ENCODE measurements at regions not wholly inside any gene's neighbourhood (a gene's known extent, or its start where the extent isn't known, plus 50 kb on each side); places are given as distances from the start of the nearest gene placed in this dataset.

DNA sequence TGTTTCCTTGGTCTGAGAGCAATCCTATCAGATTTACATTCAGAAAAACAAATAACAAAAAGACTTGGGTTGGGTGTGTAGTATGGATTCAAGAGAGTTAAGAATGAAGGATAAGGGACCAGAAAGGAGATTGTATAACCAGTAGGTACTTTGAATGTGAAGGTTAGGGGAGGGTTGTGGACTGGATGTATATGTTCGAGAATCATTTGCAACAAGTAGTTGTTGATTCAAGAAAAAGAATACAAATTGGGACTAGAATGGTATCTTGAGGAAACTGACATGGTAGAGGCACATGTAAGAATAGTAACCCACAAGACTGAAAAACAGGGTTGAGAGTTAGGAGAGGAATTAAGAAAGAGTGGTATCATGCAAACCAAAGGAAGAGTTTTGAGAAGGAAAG lies 240.0 kb upstream of the PPP1R3A start:
- Histone ChIP-seq H3K27ac (ENCODE audit: low read depth, low read length, poor library complexity, severe bottlenecking) (no peak overlapping the region), H3K9me3 (ENCODE audit: low read length) (no peaks in the 10 kb centered on the region), H2AFZ (ENCODE audit: low read length) (no peak overlapping the region), H3K79me2 (ENCODE audit: insufficient read depth, low read length) (no peaks in the 10 kb centered on the region), H3K36me3 (ENCODE audit: insufficient read depth, low read length) (no peaks in the 10 kb centered on the region), H3K4me3 (ENCODE audit: low read depth, low read length, poor library complexity, severe bottlenecking) (no peak overlapping the region), H3K9me2 (ENCODE audit: low read depth, low read length) (no peaks in the 10 kb centered on the region), H3K27me3 (ENCODE audit: insufficient read depth, low read length) (no peaks in the 10 kb centered on the region), H3F3A (ENCODE audit: insufficient read depth, low read length) (no peaks in the 10 kb centered on the region), H3K4me1 (ENCODE audit: insufficient read depth, low read length, severe bottlenecking) (no peaks in the 10 kb centered on the region), H3K4me2 (ENCODE audit: low read length) (no peak overlapping the region), H3K9ac (ENCODE audit: low read length) (no peak overlapping the region), H4K20me1 (ENCODE audit: insufficient read depth, low read length) (no peaks in the 10 kb centered on the region)
- TF ChIP-seq, protein P1, sequence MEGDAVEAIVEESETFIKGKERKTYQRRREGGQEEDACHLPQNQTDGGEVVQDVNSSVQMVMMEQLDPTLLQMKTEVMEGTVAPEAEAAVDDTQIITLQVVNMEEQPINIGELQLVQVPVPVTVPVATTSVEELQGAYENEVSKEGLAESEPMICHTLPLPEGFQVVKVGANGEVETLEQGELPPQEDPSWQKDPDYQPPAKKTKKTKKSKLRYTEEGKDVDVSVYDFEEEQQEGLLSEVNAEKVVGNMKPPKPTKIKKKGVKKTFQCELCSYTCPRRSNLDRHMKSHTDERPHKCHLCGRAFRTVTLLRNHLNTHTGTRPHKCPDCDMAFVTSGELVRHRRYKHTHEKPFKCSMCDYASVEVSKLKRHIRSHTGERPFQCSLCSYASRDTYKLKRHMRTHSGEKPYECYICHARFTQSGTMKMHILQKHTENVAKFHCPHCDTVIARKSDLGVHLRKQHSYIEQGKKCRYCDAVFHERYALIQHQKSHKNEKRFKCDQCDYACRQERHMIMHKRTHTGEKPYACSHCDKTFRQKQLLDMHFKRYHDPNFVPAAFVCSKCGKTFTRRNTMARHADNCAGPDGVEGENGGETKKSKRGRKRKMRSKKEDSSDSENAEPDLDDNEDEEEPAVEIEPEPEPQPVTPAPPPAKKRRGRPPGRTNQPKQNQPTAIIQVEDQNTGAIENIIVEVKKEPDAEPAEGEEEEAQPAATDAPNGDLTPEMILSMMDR (IDR thresholded peaks at IDR 0.05; ENCODE audit: low read length), result no peak
- no peak for TF ChIP-seq EZH2 (IDR thresholded peaks at IDR 0.05; ENCODE audit: borderline replicate concordance, low read length)

DNA sequence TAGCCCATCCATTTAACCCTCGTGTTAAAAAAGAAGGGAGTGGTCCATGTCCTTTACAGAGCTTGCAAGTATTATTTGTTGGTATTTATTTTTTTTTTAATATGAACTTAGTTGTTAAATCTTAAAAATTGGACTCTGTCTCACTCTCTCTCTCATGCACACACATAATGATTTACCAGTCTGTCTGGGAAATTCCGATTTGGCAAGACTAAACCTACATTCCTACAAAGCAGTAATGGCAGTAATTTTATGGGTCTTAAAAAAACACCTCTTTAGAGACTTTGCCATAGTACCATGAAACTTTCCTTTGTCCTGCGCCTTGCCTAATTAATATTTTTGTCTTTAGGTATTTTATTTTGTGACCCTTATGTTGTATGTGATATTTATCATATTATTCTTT lies 239.5 kb upstream of the PPP1R3A start:
- Histone ChIP-seq H3K4me1 (ENCODE audit: insufficient read depth, low read length, severe bottlenecking) (no peaks in the 10 kb centered on the region), H3K9me2 (ENCODE audit: low read depth, low read length) (no peaks in the 10 kb centered on the region), H4K20me1 (ENCODE audit: insufficient read depth, low read length) (no peaks in the 10 kb centered on the region), H3K4me2 (ENCODE audit: low read length) (no peak overlapping the region), H3K79me2 (ENCODE audit: insufficient read depth, low read length) (no peaks in the 10 kb centered on the region), H3K9ac (ENCODE audit: low read length) (no peak overlapping the region), H3K4me3 (ENCODE audit: low read depth, low read length, poor library complexity, severe bottlenecking) (no peak overlapping the region), H3K27ac (ENCODE audit: low read depth, low read length, poor library complexity, severe bottlenecking) (no peak overlapping the region), H2AFZ (ENCODE audit: low read length) (no peak overlapping the region), H3K36me3 (ENCODE audit: insufficient read depth, low read length) (no peaks in the 10 kb centered on the region), H3K27me3 (ENCODE audit: insufficient read depth, low read length) (no peaks in the 10 kb centered on the region), H3K9me3 (ENCODE audit: low read length) (no peaks in the 10 kb centered on the region), H3F3A (ENCODE audit: insufficient read depth, low read length) (no peaks in the 10 kb centered on the region)
- TF ChIP-seq, protein P1 (IDR thresholded peaks at IDR 0.05; ENCODE audit: low read length), result no peak
- no peak for TF ChIP-seq EZH2 (IDR thresholded peaks at IDR 0.05; ENCODE audit: borderline replicate concordance, low read length)

DNA sequence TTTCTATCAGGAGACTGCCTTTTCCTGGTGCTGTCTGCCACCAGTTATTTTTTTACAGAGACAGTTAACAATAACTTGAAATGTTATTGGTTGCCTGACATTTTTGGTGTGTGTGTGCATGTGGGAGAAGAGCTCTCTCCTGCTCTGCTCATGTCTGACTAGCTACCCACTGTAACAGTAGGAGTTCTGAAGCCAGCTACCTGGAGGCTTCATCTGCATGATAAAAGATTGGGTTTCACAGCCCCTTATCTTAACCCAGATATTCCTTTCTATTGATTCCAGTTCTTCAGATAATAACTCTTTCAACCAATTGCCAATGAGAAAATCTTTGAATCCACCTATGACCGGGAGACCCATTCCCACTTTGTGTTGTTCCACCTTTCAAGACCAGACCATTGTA lies 237.4 kb upstream of the PPP1R3A start:
- Histone ChIP-seq H3K9me3 (ENCODE audit: low read length) (no peaks in the 10 kb centered on the region), H3K4me3 (ENCODE audit: low read depth, low read length, poor library complexity, severe bottlenecking) (no peak overlapping the region), H3K79me2 (ENCODE audit: insufficient read depth, low read length) (no peaks in the 10 kb centered on the region), H3K27ac (ENCODE audit: low read depth, low read length, poor library complexity, severe bottlenecking) (no peak overlapping the region), H3F3A (ENCODE audit: insufficient read depth, low read length) (no peaks in the 10 kb centered on the region), H3K9ac (ENCODE audit: low read length) (no peak overlapping the region), H3K9me2 (ENCODE audit: low read depth, low read length) (no peaks in the 10 kb centered on the region), H3K4me2 (ENCODE audit: low read length) (no peak overlapping the region), H3K27me3 (ENCODE audit: insufficient read depth, low read length) (no peaks in the 10 kb centered on the region), H3K4me1 (ENCODE audit: insufficient read depth, low read length, severe bottlenecking) (no peaks in the 10 kb centered on the region), H3K36me3 (ENCODE audit: insufficient read depth, low read length) (no peaks in the 10 kb centered on the region), H4K20me1 (ENCODE audit: insufficient read depth, low read length) (no peaks in the 10 kb centered on the region), H2AFZ (ENCODE audit: low read length) (no peak overlapping the region)
- TF ChIP-seq, protein P1 (IDR thresholded peaks at IDR 0.05; ENCODE audit: low read length), result no peak
- no peak for TF ChIP-seq EZH2 (IDR thresholded peaks at IDR 0.05; ENCODE audit: borderline replicate concordance, low read length)
